ENCODE measurements at regions not wholly inside any gene's neighbourhood (a gene's known extent, or its start where the extent isn't known, plus 50 kb on each side); places are given as distances from the start of the nearest gene placed in this dataset.

- H3K4me3 Mint-ChIP-seq, result no peak overlapping the region
- H3K27ac Mint-ChIP-seq, result no peak overlapping the region
Observed at GRCh38 chr7:71034243-71034642, 97.7 kb upstream of the GALNT17 start.

GRCh38 chr7:71042591-71042990, 89.4 kb upstream of the GALNT17 start:
- no peak overlapping the region for H3K27ac Mint-ChIP-seq
- H3K9me3 Mint-ChIP-seq, result peaks cover 5% of the 10 kb centered on the region
- H3K4me1 Mint-ChIP-seq (ENCODE audit: unreplicated experiment), result no peaks in the 10 kb centered on the region
- peaks cover 12% of the 10 kb centered on the region for H3K27me3 Mint-ChIP-seq
- no peak for TF ChIP-seq CTCF (conservative IDR thresholded peaks at IDR 0.05)
- no peak for DNase-seq (ENCODE audit: extremely low spot score, unreplicated experiment)
- H3K4me3 Mint-ChIP-seq, result no peak overlapping the region
- H3K36me3 Mint-ChIP-seq, result no peaks in the 10 kb centered on the region

More at GRCh38 chr7:71034243-71034642, 97.7 kb upstream of the GALNT17 start:
- Mint-ChIP-seq H3K27me3 (no peaks in the 10 kb centered on the region), H3K4me1 (ENCODE audit: unreplicated experiment) (no peaks in the 10 kb centered on the region), H3K36me3 (no peaks in the 10 kb centered on the region), H3K9me3 (peaks cover 5% of the 10 kb centered on the region)
- DNase-seq (ENCODE audit: extremely low spot score, unreplicated experiment), result no peak
- no peak for TF ChIP-seq CTCF (conservative IDR thresholded peaks at IDR 0.05)

- no peak for DNase-seq (ENCODE audit: extremely low spot score, unreplicated experiment)
- Mint-ChIP-seq H3K27ac (no peak overlapping the region), H3K27me3 (no peaks in the 10 kb centered on the region), H3K9me3 (peaks cover 6% of the 10 kb centered on the region), H3K4me3 (no peak overlapping the region), H3K4me1 (ENCODE audit: unreplicated experiment) (no peaks in the 10 kb centered on the region), H3K36me3 (no peaks in the 10 kb centered on the region)
- no peak for TF ChIP-seq CTCF (conservative IDR thresholded peaks at IDR 0.05)
Observed at GRCh38 chr7:71050492-71050891, 81.5 kb upstream of the GALNT17 start.

- H3K4me1 Mint-ChIP-seq (ENCODE audit: unreplicated experiment), result no peaks in the 10 kb centered on the region
- H3K9me3 Mint-ChIP-seq, result peaks cover 2% of the 10 kb centered on the region
Observed at GRCh38 chr7:71055504-71055903, 76.4 kb upstream of the GALNT17 start.

GRCh38 chr7:71077743-71078476, 54.0 kb upstream of the GALNT17 start:
- H3K27ac Mint-ChIP-seq, result no peak overlapping the region
- TF ChIP-seq CTCF (conservative IDR thresholded peaks at IDR 0.05), result no peak
- H3K4me1 Mint-ChIP-seq (ENCODE audit: unreplicated experiment), result no peaks in the 10 kb centered on the region
- no peak for DNase-seq (ENCODE audit: extremely low spot score, unreplicated experiment)
- no peak overlapping the region for H3K4me3 Mint-ChIP-seq
- no peaks in the 10 kb centered on the region for H3K36me3 Mint-ChIP-seq
- H3K27me3 Mint-ChIP-seq, result no peaks in the 10 kb centered on the region
- H3K9me3 Mint-ChIP-seq, result peaks cover 14% of the 10 kb centered on the region

More at GRCh38 chr7:71055504-71055903, 76.4 kb upstream of the GALNT17 start:
- no peak overlapping the region for H3K27ac Mint-ChIP-seq
- H3K4me3 Mint-ChIP-seq, result no peak overlapping the region
- DNase-seq (ENCODE audit: extremely low spot score, unreplicated experiment), result no peak
- TF ChIP-seq CTCF (conservative IDR thresholded peaks at IDR 0.05), result no peak
- peaks cover 1% of the 10 kb centered on the region for H3K27me3 Mint-ChIP-seq
- H3K36me3 Mint-ChIP-seq, result no peaks in the 10 kb centered on the region
